MM.1S (cell line): ENCODE measurements at regions not wholly inside any gene's neighbourhood (a gene's known extent, or its start where the extent isn't known, plus 50 kb on each side); places are given as distances from the start of the nearest gene placed in this dataset.

ENCODE experiments used
- EZH2 ChIP-seq: fragments of 300-600 bp; sonication (generic); optimal IDR thresholded peaks from 2 replicates; pipeline ENCODE3; 2017; ENCODE audit warnings: low read depth, mild to moderate bottlenecking, antibody characterized with exemption, low read length, mixed read lengths
- TF ChIP-seq, protein P1 (sequence below): fragments of 300-600 bp; sonication (generic); IDR thresholded peaks from 2 replicates; pipeline ENCODE4 v1.5.1; 2016; ENCODE audit warnings: antibody characterized with exemption, low read length, mixed read lengths

DNA sequence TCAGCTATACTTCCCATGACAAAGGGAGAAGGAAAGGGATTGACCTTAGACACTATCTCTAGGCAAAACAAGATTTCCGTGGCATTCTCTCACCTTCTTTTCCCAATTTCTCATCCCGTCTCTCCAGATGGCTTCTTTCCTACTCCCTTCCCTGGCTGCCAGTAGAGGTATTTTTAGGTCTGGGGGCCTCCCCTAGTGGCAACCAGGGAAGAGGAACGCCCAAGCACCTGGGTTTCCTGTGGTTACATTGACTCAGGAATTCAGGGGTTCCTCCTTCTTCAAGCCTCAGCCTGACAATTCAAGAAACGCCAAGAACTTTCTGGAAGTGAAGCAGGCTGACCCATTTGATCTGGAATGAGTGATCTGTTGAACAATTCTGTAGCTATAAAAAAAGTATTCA lies 111.5 kb upstream of the OSMR start:
- TF ChIP-seq, protein P1, sequence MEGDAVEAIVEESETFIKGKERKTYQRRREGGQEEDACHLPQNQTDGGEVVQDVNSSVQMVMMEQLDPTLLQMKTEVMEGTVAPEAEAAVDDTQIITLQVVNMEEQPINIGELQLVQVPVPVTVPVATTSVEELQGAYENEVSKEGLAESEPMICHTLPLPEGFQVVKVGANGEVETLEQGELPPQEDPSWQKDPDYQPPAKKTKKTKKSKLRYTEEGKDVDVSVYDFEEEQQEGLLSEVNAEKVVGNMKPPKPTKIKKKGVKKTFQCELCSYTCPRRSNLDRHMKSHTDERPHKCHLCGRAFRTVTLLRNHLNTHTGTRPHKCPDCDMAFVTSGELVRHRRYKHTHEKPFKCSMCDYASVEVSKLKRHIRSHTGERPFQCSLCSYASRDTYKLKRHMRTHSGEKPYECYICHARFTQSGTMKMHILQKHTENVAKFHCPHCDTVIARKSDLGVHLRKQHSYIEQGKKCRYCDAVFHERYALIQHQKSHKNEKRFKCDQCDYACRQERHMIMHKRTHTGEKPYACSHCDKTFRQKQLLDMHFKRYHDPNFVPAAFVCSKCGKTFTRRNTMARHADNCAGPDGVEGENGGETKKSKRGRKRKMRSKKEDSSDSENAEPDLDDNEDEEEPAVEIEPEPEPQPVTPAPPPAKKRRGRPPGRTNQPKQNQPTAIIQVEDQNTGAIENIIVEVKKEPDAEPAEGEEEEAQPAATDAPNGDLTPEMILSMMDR = no peak
- no peak for TF ChIP-seq EZH2
